Keratinocyte (primary cell): ENCODE measurements at regions not wholly inside any gene's neighbourhood (a gene's known extent, or its start where the extent isn't known, plus 50 kb on each side); places are given as distances from the start of the nearest gene placed in this dataset.

Experiments
- EZH2 ChIP-seq: IDR thresholded peaks from one replicate; pipeline ENCODE4 v1.6.1; 2012; ENCODE audit warnings: inconsistent platforms, mild to moderate bottlenecking, low read length, moderate library complexity
- TF ChIP-seq, protein P1 (sequence below), 3 experiments: IDR thresholded peaks in 1 of 3; conservative IDR thresholded peaks in 1 of 3; optimal IDR thresholded peaks in 1 of 3; 2 replicates in 2 of 3; 3 replicates in 1 of 3; pipeline versions ENCODE3 to v1.5.1; 2011; ENCODE audit warnings: low read length in 3 of 3, mild to moderate bottlenecking in 3 of 3, moderate library complexity in 2 of 3, control low read depth in 1 of 3, inconsistent platforms in 1 of 3; ENCODE audit not compliant: insufficient read depth in 2 of 3; ENCODE audit errors: extremely low read depth in 1 of 3

DNA sequence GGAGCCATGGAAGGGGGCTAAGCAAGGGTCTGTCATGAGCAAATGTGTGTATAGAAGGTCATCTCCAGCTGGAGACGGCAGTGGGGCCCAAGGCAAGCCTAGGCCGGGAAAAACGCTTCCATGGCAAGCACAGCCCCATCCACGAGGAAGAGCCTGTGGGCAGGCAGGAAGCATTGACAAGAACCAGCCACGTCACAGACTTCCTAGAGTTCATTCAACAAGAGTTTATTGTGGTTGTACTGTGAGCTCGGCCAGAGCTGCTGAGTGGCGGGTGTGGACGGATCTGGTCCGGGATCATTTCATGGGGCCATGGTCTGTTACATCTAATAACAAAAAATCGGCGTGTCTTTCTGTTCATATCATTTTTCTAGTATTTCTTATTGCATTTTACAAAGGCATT is 311.7 kb downstream of the TMEM121 start:
- TF ChIP-seq, protein P1, sequence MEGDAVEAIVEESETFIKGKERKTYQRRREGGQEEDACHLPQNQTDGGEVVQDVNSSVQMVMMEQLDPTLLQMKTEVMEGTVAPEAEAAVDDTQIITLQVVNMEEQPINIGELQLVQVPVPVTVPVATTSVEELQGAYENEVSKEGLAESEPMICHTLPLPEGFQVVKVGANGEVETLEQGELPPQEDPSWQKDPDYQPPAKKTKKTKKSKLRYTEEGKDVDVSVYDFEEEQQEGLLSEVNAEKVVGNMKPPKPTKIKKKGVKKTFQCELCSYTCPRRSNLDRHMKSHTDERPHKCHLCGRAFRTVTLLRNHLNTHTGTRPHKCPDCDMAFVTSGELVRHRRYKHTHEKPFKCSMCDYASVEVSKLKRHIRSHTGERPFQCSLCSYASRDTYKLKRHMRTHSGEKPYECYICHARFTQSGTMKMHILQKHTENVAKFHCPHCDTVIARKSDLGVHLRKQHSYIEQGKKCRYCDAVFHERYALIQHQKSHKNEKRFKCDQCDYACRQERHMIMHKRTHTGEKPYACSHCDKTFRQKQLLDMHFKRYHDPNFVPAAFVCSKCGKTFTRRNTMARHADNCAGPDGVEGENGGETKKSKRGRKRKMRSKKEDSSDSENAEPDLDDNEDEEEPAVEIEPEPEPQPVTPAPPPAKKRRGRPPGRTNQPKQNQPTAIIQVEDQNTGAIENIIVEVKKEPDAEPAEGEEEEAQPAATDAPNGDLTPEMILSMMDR (optimal IDR thresholded peaks at IDR 0.05 in 1 of 3, IDR thresholded peaks at IDR 0.05 in 1 of 3, conservative IDR thresholded peaks at IDR 0.05 in 1 of 3; ENCODE audit: extremely low read depth in 1 of 3, insufficient read depth in 2 of 3, low read length in 3 of 3) = no peak
- no peak for TF ChIP-seq EZH2
